Epithelial cell of proximal tubule (primary cell): ENCODE measurements at regions not wholly inside any gene's neighbourhood (a gene's known extent, or its start where the extent isn't known, plus 50 kb on each side); places are given as distances from the start of the nearest gene placed in this dataset.
A peak's percentile ranks its signal among the peaks of the same experiment; 100 is the strongest.
"Not testable (repeated sequence)": the region's sequence is repeated elsewhere in the genome, so short reads cannot be mapped to it uniquely, and the experiment has no call there.

Experiments
- DNase-seq: peaks from one replicate; pipeline ENCODE4 v3.0.0-alpha.2; 2011; ENCODE audit warnings: low read depth
- H3K4me3 ChIP-seq: 2 replicates; pipeline ENCODE4 v1.5.1; 2011; ENCODE audit warnings: low read depth, mild to moderate bottlenecking, low read length
- CTCF ChIP-seq: conservative IDR thresholded peaks from 2 replicates; pipeline ENCODE4 v1.5.1; 2012; ENCODE audit warnings: low read depth, mild to moderate bottlenecking, low read length

GRCh38 chr3:81339040-81339845 is 422.2 kb downstream of the GBE1 start:
- no peak overlapping the region for H3K4me3 ChIP-seq
- TF ChIP-seq CTCF = peak; percentile 67
- DNase-seq = no peak

- TF ChIP-seq CTCF = no peak
- no peak overlapping the region for H3K4me3 ChIP-seq
- no peak for DNase-seq
Observed at GRCh38 chr3:81336470-81336869, 425.0 kb downstream of the GBE1 start.

- H3K4me3 ChIP-seq, DNase-seq: not testable (repeated sequence)
Observed at GRCh38 chr3:81329835-81330234, 431.6 kb downstream of the GBE1 start.

- TF ChIP-seq CTCF = no peak
- H3K4me3 ChIP-seq = no peak overlapping the region
- no peak for DNase-seq
Observed at GRCh38 chr3:81326245-81326644, 435.2 kb downstream of the GBE1 start.

- TF ChIP-seq CTCF = no peak
- no peak overlapping the region for H3K4me3 ChIP-seq
- DNase-seq = no peak
Observed at GRCh38 chr3:81320862-81321261, 440.6 kb downstream of the GBE1 start.

GRCh38 chr3:81315030-81315429 is 446.4 kb downstream of the GBE1 start:
- H3K4me3 ChIP-seq = no peak overlapping the region
- TF ChIP-seq CTCF = no peak
- DNase-seq = no peak

- no peak for DNase-seq
- no peak overlapping the region for H3K4me3 ChIP-seq
- no peak for TF ChIP-seq CTCF
Observed at GRCh38 chr3:81311321-81311720, 450.1 kb downstream of the GBE1 start.
